ENCODE measurements at regions not wholly inside any gene's neighbourhood (a gene's known extent, or its start where the extent isn't known, plus 50 kb on each side); places are given as distances from the start of the nearest gene placed in this dataset.
"Not testable (repeated sequence)": the region's sequence is repeated elsewhere in the genome, so short reads cannot be mapped to it uniquely, and the experiment has no call there.

GRCh38 chr3:159371961-159372360 is 570.1 kb downstream of the MFSD1 start:
- DNase-seq (ENCODE audit: low spot score), result no peak

GRCh38 chr3:159378396-159379194 is 576.7 kb downstream of the MFSD1 start:
- DNase-seq (ENCODE audit: low spot score), result no peak

- DNase-seq (ENCODE audit: low spot score), result no peak
Measured at GRCh38 chr3:159380891-159381290, 579.0 kb downstream of the MFSD1 start.

GRCh38 chr3:159390656-159391212 is 588.9 kb downstream of the MFSD1 start:
- DNase-seq (ENCODE audit: low spot score), result no peak

GRCh38 chr3:159397683-159398082 is 591.0 kb upstream of the IL12A start:
- DNase-seq (ENCODE audit: low spot score), result not testable (repeated sequence)

GRCh38 chr3:159401069-159401468 is 587.6 kb upstream of the IL12A start:
- DNase-seq (ENCODE audit: low spot score), result no peak

- not testable (repeated sequence) for DNase-seq (ENCODE audit: low spot score)
Measured at GRCh38 chr3:159409711-159410110, 578.9 kb upstream of the IL12A start.

- DNase-seq (ENCODE audit: low spot score), result no peak
Measured at GRCh38 chr3:159413319-159413718, 575.3 kb upstream of the IL12A start.

GRCh38 chr3:159416856-159417255 is 571.8 kb upstream of the IL12A start:
- DNase-seq (ENCODE audit: low spot score), result no peak

GRCh38 chr3:159417761-159418160 is 570.9 kb upstream of the IL12A start:
- DNase-seq (ENCODE audit: low spot score), result no peak

- peak; percentile 15 for DNase-seq (ENCODE audit: low spot score)
Measured at GRCh38 chr3:159418571-159419526, 569.8 kb upstream of the IL12A start.

GRCh38 chr3:159429702-159430101 is 558.9 kb upstream of the IL12A start:
- no peak for DNase-seq (ENCODE audit: low spot score)

GRCh38 chr3:159432682-159433340 is 555.8 kb upstream of the IL12A start:
- no peak for DNase-seq (ENCODE audit: low spot score)

- no peak for DNase-seq (ENCODE audit: low spot score)
Measured at GRCh38 chr3:159439346-159439745, 549.3 kb upstream of the IL12A start.

GRCh38 chr3:159441279-159441678 is 547.4 kb upstream of the IL12A start:
- no peak for DNase-seq (ENCODE audit: low spot score)

- no peak for DNase-seq (ENCODE audit: low spot score)
Measured at GRCh38 chr3:159443266-159443665, 545.4 kb upstream of the IL12A start.

GRCh38 chr3:159447841-159448240 is 540.8 kb upstream of the IL12A start:
- no peak for DNase-seq (ENCODE audit: low spot score)

- no peak for DNase-seq (ENCODE audit: low spot score)
Measured at GRCh38 chr3:159448902-159449301, 539.7 kb upstream of the IL12A start.

GRCh38 chr3:159451067-159451466 is 537.6 kb upstream of the IL12A start:
- DNase-seq (ENCODE audit: low spot score), result no peak

- no peak for DNase-seq (ENCODE audit: low spot score)
Measured at GRCh38 chr3:159451482-159451881, 537.2 kb upstream of the IL12A start.

- DNase-seq (ENCODE audit: low spot score), result no peak
Measured at GRCh38 chr3:159453036-159453435, 535.6 kb upstream of the IL12A start.

GRCh38 chr3:159453945-159454344 is 534.7 kb upstream of the IL12A start:
- DNase-seq (ENCODE audit: low spot score), result no peak
